Cardiac muscle cell (in vitro differentiated cells and primary cell): ENCODE measurements at regions not wholly inside any gene's neighbourhood (a gene's known extent, or its start where the extent isn't known, plus 50 kb on each side); places are given as distances from the start of the nearest gene placed in this dataset.

Experiments used
- DNase-seq, 2 donors: peaks; one replicate each; pipeline versions ENCODE4 v3.0.0 to v3.0.0-alpha.2; 2010 to 2017; ENCODE audit warnings: low read depth in 1 of 2, low spot score in 1 of 2
- H3K27ac ChIP-seq: fragments of 200-600 bp; sonication (generic); 2 replicates; pipeline ENCODE4 v1.5.1; 2016
- H3K27me3 ChIP-seq: fragments of 200-600 bp; sonication (generic); 2 replicates; pipeline ENCODE4 v1.6.0; 2016; ENCODE audit warnings: control low read depth
- H3K36me3 ChIP-seq: fragments of 200-600 bp; sonication (generic); 2 replicates; pipeline ENCODE4 v1.5.1; 2016; ENCODE audit warnings: control low read depth
- H3K4me1 ChIP-seq: fragments of 200-600 bp; sonication (generic); 2 replicates; pipeline ENCODE4 v1.8.1; 2017; ENCODE audit warnings: low read depth, mild to moderate bottlenecking, mixed run types
- H3K4me3 ChIP-seq: fragments of 200-600 bp; sonication (generic); 2 replicates; pipeline ENCODE4 v1.5.1; 2016; ENCODE audit warnings: mild to moderate bottlenecking
- H3K9me3 ChIP-seq: fragments of 200-600 bp; sonication (generic); 2 replicates; pipeline ENCODE4 v1.5.1; 2017; ENCODE audit warnings: low read depth, mild to moderate bottlenecking, control low read depth
- CTCF ChIP-seq: IDR thresholded peaks from 2 replicates; pipeline ENCODE4 v1.5.1; 2012; ENCODE audit warnings: low read depth, mild to moderate bottlenecking, low read length

GRCh38 chr9:31604531-31604930, 779.9 kb upstream of the ACO1 start:
- no peaks in the 10 kb centered on the region for H3K36me3 ChIP-seq
- TF ChIP-seq CTCF: no peak
- no peaks in the 10 kb centered on the region for H3K4me1 ChIP-seq
- no peaks in the 10 kb centered on the region for H3K9me3 ChIP-seq
- DNase-seq: no peak
- H3K27me3 ChIP-seq: no peaks in the 10 kb centered on the region
- H3K4me3 ChIP-seq: no peak overlapping the region
- no peak overlapping the region for H3K27ac ChIP-seq

GRCh38 chr9:31605164-31605563, 779.3 kb upstream of the ACO1 start:
- H3K4me3 ChIP-seq: no peak overlapping the region
- no peak for TF ChIP-seq CTCF
- no peak for DNase-seq
- H3K27ac ChIP-seq: no peak overlapping the region
- H3K27me3 ChIP-seq: no peaks in the 10 kb centered on the region
- H3K4me1 ChIP-seq: no peaks in the 10 kb centered on the region
- no peaks in the 10 kb centered on the region for H3K36me3 ChIP-seq
- H3K9me3 ChIP-seq: no peaks in the 10 kb centered on the region

- no peaks in the 10 kb centered on the region for H3K36me3 ChIP-seq
- H3K4me1 ChIP-seq: no peaks in the 10 kb centered on the region
- TF ChIP-seq CTCF: no peak
- H3K9me3 ChIP-seq: no peaks in the 10 kb centered on the region
- no peak for DNase-seq
- no peak overlapping the region for H3K27ac ChIP-seq
- no peaks in the 10 kb centered on the region for H3K27me3 ChIP-seq
- no peak overlapping the region for H3K4me3 ChIP-seq
Measured at GRCh38 chr9:31606678-31607077, 777.8 kb upstream of the ACO1 start.

GRCh38 chr9:31608416-31608815, 776.0 kb upstream of the ACO1 start:
- Histone ChIP-seq H3K36me3 (no peaks in the 10 kb centered on the region), H3K4me1 (no peaks in the 10 kb centered on the region), H3K4me3 (no peak overlapping the region), H3K27me3 (no peaks in the 10 kb centered on the region), H3K27ac (no peak overlapping the region), H3K9me3 (no peaks in the 10 kb centered on the region)
- TF ChIP-seq CTCF: no peak
- no peak for DNase-seq

- no peaks in the 10 kb centered on the region for H3K4me1 ChIP-seq
- no peak for TF ChIP-seq CTCF
- H3K27me3 ChIP-seq: no peaks in the 10 kb centered on the region
- no peak overlapping the region for H3K4me3 ChIP-seq
- no peaks in the 10 kb centered on the region for H3K36me3 ChIP-seq
- H3K27ac ChIP-seq: no peak overlapping the region
- no peak for DNase-seq
- no peaks in the 10 kb centered on the region for H3K9me3 ChIP-seq
Measured at GRCh38 chr9:31608881-31609280, 775.6 kb upstream of the ACO1 start.
